Adipocyte (in vitro differentiated cells): ENCODE measurements at regions not wholly inside any gene's neighbourhood (a gene's known extent, or its start where the extent isn't known, plus 50 kb on each side); places are given as distances from the start of the nearest gene placed in this dataset.
"Not testable (repeated sequence)": the region's sequence is repeated elsewhere in the genome, so short reads cannot be mapped to it uniquely, and the experiment has no call there.

Experiments used
- DNase-seq: peaks from one replicate; pipeline ENCODE4 v3.0.0-alpha.2; 2015; ENCODE audit warnings: low read depth
- H3K27me3 ChIP-seq: replicated peaks from 2 replicates; pipeline ENCODE4 v1.7.0; 2013; ENCODE audit warnings: mild to moderate bottlenecking, low read length, moderate library complexity; ENCODE audit not compliant: control insufficient read depth, insufficient read depth
- H3K36me3 ChIP-seq: 2 replicates; pipeline ENCODE4 v1.7.0; 2013; ENCODE audit warnings: low read length, mild to moderate bottlenecking, moderate library complexity; ENCODE audit not compliant: control insufficient read depth, insufficient read depth, severe bottlenecking
- H3K4me1 ChIP-seq: 2 replicates; pipeline ENCODE4 v1.7.0; 2013; ENCODE audit warnings: mild to moderate bottlenecking, low read length, moderate library complexity; ENCODE audit not compliant: control insufficient read depth, insufficient read depth
- H3K4me3 ChIP-seq: 2 replicates; pipeline ENCODE4 v1.7.0; 2013; ENCODE audit warnings: mild to moderate bottlenecking, low read length, moderate library complexity
- H3K9ac ChIP-seq: 2 replicates; pipeline ENCODE4 v1.7.0; 2013; ENCODE audit warnings: mild to moderate bottlenecking, low read length, moderate library complexity
- H3K9me3 ChIP-seq: 2 replicates; pipeline ENCODE4 v1.7.0; 2013; ENCODE audit warnings: mild to moderate bottlenecking, low read length, moderate library complexity; ENCODE audit not compliant: control insufficient read depth

DNA sequence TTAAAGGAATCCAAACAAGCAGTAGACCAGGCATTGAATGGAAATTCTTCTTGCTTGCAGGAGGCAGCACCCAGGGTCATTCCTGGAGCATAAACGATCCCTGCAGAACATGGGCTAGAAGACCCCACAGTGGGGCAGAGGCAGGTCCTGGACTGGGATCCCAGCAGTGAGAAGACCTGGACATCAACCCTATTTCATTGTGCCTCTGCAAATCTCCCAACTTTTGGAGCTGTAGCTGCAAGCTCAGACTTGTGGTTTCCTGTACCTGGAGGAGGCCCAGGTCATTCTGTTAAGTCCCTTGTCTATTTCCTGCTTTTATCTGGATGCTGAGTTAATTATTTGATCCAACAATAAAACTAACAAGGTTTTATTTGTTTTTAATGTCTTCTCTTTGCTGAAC, 61.7 kb downstream of the CALM1 start:
- DNase-seq: no peak
- Histone ChIP-seq H3K4me1 (no peaks in the 10 kb centered on the region), H3K9me3 (no peaks in the 10 kb centered on the region), H3K4me3 (no peak overlapping the region), H3K27me3 (peaks cover 73% of the 10 kb centered on the region), H3K9ac (no peak overlapping the region), H3K36me3 (no peaks in the 10 kb centered on the region)

DNA sequence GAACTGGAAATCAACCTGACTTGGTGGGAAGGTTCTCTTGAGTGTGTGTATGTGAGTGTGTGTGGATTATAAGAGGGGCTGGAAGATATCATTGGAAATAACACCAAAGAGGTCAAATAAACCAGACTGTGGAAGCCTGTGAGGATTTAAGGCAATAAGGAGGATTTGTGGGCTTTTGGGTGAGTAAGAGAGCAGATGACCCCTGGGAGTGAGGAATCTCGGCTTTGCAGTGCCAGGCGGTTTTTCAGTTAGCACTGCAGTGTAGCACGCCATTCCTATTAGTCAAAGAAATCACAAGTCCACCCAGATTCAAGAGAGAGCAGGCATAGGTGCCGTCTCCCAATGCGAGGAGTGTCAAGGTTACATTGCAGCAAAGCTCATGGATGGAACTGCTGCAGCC, 63.3 kb downstream of the CALM1 start:
- H3K4me3 ChIP-seq: no peak overlapping the region

DNA sequence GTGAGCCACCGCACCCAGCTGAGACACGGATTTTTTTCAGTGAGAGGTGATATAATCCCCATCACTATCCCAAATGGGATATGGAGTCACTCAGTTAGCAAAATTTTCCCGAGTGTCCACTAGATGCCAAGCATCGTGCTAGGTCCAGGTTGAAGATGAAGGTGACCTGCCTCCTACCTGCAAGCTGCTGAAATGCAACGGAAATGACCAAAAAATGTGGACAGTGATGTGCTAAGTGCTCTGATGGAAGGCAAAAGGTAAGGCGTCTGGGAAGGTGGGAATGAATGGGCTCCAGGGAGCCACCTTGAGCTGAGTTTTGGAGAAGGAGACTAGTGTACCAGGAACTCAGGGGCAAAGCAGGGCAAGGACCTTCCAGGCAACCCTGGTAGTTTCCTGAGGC, 64.6 kb downstream of the CALM1 start:
- H3K9ac ChIP-seq: no peak overlapping the region
- H3K9me3 ChIP-seq: no peaks in the 10 kb centered on the region
- no peak overlapping the region for H3K4me3 ChIP-seq
- no peaks in the 10 kb centered on the region for H3K4me1 ChIP-seq
- no peak for DNase-seq
- H3K36me3 ChIP-seq: no peaks in the 10 kb centered on the region
- H3K27me3 ChIP-seq: peaks cover 56% of the 10 kb centered on the region

More for the DNA sequence above, 63.3 kb downstream of the CALM1 start:
- no peaks in the 10 kb centered on the region for H3K36me3 ChIP-seq
- H3K27me3 ChIP-seq: peaks cover 62% of the 10 kb centered on the region
- DNase-seq: no peak
- no peak overlapping the region for H3K9ac ChIP-seq
- H3K9me3 ChIP-seq: no peaks in the 10 kb centered on the region
- no peaks in the 10 kb centered on the region for H3K4me1 ChIP-seq

DNA sequence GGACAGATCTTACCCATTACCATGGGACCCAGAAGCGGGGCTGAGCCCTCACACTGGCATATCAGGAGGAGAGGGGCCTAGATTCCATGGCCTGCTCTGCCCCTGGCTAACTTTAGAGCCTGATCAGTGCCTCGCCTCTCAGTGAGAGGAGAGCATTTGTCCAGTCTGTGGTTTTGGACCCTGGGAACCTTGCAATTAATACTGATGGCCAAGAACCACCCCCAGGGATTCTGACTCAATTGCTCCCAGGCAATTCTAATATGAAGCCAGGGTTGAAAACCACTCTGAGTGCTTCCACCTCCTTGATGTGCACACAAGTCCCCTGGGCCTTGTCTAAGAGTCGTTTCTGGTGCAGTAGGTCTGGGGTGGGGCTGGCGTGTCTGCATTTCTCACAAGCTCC, 67.7 kb downstream of the CALM1 start:
- H3K36me3 ChIP-seq: no peaks in the 10 kb centered on the region
- H3K9me3 ChIP-seq: peaks cover 7% of the 10 kb centered on the region
- DNase-seq: no peak
- H3K9ac ChIP-seq: no peak overlapping the region
- peaks cover 34% of the 10 kb centered on the region for H3K27me3 ChIP-seq
- H3K4me1 ChIP-seq: no peaks in the 10 kb centered on the region
- no peak overlapping the region for H3K4me3 ChIP-seq

- no peak overlapping the region for H3K4me3 ChIP-seq
- no peak for DNase-seq
- peaks cover 17% of the 10 kb centered on the region for H3K9me3 ChIP-seq
- no peaks in the 10 kb centered on the region for H3K36me3 ChIP-seq
- H3K27me3 ChIP-seq: peaks cover 19% of the 10 kb centered on the region
- no peak overlapping the region for H3K9ac ChIP-seq
- H3K4me1 ChIP-seq: no peaks in the 10 kb centered on the region
These were observed 70.7 kb downstream of the CALM1 start for GRCh38 chr14:90467501-90467900.

GRCh38 chr14:90469416-90469815, 72.6 kb downstream of the CALM1 start:
- DNase-seq, H3K9ac ChIP-seq, H3K4me3 ChIP-seq, H3K27me3 ChIP-seq, H3K36me3 ChIP-seq, H3K4me1 ChIP-seq: not testable (repeated sequence)
- H3K9me3 ChIP-seq: peaks cover 35% of the 10 kb centered on the region

DNA sequence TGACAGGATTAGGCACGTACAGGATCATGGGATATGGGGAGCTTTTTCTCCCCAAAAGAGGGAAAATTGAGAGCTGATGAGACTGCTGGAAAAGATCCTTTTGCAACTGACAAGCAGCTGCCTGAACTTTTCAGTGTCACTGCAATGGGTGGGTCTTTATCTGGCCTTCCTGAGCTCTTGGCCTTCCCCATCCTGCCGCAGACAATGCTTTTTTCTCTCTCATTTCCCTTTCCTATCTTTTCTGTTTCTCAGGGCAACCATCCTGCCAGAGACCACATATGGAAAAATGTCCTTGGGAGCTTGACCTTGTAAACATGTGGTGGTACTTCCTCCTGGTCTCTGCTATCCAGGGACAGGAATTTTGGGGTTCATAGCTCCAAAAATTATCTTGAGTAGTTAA, 75.8 kb downstream of the CALM1 start:
- Histone ChIP-seq H3K27me3 (peaks cover 5% of the 10 kb centered on the region), H3K36me3 (no peaks in the 10 kb centered on the region), H3K4me1 (no peaks in the 10 kb centered on the region), H3K4me3 (no peak overlapping the region), H3K9ac (no peak overlapping the region), H3K9me3 (peaks cover 56% of the 10 kb centered on the region)
- DNase-seq: no peak
